NCI-H774 (cell line): ENCODE measurements at regions not wholly inside any gene's neighbourhood (a gene's known extent, or its start where the extent isn't known, plus 50 kb on each side); places are given as distances from the start of the nearest gene placed in this dataset.
"Not testable (repeated sequence)": the region's sequence is repeated elsewhere in the genome, so short reads cannot be mapped to it uniquely, and the experiment has no call there.

Experiments used
- DNase-seq: peaks from one replicate; lab custom pipeline; 2025; lab: John Stamatoyannopoulos, UW

- no peak for DNase-seq
Observed at GRCh38 chr21:17738176-17738953, 80.8 kb downstream of the C21orf91 start.

DNA sequence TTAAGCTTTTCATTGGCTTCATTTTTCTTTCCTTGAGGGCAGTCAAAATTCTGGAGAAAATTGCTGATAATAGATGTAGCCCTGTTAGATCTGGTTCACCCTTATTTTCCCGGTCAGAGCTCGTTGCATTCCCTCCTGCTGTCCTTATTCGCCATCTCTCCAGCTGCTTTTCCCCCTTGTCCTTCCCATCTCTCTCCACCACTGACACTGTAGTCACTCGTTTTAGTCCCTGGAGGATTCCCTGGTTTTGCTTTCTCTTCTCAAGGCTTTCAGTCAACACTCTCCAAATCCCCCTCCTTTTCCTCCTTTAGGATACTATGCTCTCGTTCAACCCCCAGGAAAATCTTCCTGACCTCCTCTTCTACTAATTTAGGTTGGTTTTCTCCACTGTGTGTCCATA, 83.1 kb downstream of the C21orf91 start:
- no peak for DNase-seq

GRCh38 chr21:17733209-17733608, 85.9 kb downstream of the C21orf91 start:
- no peak for DNase-seq

- DNase-seq: peak; percentile 56
Observed at GRCh38 chr21:17732306-17732705, 86.8 kb downstream of the C21orf91 start.

DNA sequence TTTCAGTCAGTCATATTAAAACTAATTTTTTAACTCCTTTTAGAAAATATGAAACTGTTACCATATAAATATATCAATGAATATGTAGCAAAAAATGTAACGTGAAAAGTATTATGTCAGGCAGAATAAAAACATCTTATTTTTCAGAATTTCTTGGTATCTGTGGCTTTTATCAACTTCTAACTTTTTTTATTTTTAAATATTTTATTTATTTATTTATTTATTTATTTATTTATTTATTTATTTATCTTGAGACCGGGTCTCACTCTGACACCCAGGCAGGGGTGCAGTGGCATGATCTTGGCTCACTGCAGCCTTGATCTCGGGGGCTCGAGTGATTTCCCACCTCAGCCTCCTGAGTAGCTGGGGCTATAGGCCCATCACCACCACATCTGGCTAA, 87.6 kb downstream of the C21orf91 start:
- no peak for DNase-seq

- DNase-seq: no peak
Observed at GRCh38 chr21:17730782-17731181, 88.4 kb downstream of the C21orf91 start.

DNA sequence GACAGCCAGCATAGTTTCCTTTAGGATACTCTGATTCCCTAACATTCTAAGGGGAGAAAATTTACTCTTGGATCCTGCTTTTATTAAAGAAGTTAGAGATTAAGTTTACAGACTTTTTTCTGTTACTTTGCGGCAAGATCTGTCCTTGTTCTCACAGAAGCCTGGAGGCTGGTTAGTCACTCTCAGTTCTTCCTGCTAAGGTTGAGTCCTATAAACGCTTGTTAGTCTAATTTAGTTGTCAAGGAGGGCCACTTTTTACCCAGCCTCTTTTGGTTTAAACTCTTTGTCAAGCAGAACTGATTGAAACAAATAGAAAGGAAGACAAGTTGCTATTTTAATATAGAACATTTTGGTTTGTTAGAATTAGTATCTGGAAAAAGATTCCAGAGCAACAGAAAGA, 89.7 kb downstream of the C21orf91 start:
- no peak for DNase-seq

DNA sequence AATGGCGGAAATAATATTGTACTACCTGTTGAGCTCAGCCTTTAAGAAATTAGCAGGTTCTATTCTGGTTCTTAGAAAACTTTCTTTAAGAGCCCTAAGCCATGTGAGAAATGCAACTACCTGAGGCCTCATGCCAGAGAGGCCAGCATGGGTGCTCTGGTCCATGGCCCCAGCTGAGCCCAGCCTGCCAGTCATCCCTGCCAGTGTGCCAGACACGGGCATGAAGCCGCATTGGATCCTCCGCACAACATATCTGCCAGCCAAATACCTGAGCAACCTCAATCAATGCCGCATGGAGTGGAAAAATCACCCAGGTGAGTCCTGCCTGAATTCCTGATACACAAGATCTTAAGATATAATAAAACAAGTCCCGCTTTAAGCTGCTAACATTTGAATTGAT, 91.8 kb downstream of the C21orf91 start:
- DNase-seq: no peak

GRCh38 chr21:17726047-17726829, 92.9 kb downstream of the C21orf91 start:
- DNase-seq: no peak

- peak; percentile 15 for DNase-seq
Observed at GRCh38 chr21:17725339-17725738, 93.8 kb downstream of the C21orf91 start.

DNA sequence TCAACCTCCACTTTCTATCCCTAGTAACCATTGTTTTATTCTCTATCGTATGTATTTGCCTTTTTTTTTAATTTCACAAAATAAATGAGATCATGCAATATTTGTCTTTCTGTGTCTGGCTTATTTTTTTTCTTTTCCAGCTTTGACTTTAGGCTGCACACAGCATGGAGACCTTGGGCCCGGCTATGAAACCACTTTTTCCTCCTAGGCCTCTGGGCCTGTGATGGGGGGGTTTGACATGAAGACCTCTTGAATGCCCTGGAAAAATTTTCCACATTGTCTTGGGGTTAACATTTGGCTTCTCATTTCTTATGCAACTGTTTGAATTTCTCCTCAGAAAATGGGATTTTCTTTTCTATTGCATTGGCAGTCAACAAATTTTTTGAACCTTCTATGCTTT, 100.2 kb upstream of the BTG3 start:
- DNase-seq: no peak

- no peak for DNase-seq
Observed at GRCh38 chr21:17711896-17712295, 99.2 kb upstream of the BTG3 start.

DNA sequence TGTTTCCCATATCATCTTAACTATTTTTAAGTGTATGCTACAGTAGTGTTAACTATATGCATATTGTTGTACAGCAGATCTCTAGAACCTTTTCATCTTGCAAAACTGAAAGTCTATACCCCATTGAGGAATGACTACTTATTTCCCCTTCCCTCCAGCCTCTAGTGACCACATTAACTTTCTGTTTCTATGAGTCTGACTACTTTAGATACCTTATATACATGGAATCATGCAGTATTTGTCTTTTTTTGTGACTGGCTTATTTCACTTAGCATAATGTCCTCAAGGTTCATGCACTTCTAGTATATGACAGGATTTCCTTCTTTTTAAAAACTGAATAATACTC, 96.5 kb upstream of the BTG3 start:
- DNase-seq: no peak

DNA sequence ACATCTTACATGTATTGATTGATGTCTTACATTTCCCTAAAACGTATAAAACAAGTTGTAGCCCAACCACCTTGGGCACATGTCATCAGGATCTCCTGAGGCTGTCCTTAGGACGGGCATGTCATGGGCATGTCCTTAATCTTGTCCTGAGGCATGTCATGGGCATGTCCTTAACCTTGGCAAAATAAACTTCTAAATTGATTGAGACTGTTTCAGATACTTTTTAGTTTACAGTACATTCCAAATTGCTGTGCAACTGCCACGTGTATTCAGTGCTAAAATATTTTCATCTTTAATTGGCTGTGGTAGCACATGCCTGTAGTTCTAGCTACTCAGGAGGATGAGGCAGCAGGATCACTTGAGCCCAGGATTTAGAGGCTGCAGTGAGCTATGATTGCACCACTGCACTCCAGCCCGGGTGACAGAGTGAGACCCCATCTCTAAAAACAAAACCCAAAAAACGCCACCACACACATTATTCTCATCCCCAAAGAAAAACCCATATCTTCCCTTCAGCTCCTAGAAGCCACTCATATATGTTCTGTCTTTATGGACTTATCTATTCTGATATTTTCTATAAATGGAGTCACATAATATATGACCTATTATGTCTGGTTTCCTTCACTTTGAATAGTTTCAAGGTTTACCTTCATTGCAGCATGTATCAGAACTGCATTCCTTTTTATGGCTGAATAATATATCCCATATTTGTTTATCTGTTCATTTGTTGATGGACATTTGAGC, 96.0 kb upstream of the BTG3 start:
- DNase-seq: no peak

DNA sequence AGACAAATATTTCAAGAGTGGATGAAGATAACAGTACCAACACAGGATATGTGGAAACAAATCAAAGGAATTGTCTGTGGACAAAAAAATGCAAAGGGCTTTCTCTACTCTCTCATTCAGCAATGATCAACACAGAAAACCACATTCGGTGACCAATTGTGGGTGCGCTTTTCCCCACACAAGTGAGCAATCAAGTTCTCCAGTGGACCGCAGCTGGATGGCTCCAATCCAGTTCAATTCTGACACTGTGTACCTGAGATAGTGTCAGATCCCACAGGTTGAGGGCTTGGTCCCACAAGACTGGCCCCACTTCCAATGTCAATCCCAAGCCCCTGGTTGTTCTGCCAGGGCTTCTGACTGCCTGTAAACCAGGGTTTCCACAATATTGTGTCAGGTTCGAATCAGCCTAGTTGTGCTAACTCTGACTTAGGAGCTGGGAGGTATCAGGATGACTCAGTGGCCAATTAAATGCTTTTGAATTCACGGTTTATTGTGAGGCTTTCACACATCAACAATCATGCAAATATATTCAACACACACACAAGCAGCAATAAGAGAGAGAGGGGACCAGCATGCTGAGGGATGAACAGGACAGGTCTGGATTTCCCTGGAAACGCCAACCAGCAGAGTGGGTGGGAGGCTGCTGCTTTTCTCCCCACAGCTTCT, 87.0 kb upstream of the BTG3 start:
- DNase-seq: no peak

DNA sequence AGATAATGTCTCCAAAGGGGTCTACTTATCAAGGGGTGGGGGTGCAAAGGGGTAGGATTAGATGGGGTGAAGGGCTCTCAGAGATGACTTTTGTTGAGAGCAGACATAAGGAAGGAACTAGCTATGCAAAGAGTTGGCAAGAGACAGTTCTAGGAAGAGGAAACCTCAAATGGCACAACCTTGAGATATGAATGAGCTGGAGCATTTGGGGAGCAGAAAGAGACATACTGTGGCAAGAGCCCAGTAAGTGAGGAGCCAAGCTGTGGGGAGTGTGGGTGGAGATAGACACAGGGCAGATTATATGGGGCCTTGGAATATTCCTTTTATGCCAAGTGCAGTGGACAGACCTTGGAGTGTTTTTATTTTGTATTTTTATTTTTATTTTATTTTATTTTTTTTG, 84.8 kb upstream of the BTG3 start:
- DNase-seq: no peak

DNA sequence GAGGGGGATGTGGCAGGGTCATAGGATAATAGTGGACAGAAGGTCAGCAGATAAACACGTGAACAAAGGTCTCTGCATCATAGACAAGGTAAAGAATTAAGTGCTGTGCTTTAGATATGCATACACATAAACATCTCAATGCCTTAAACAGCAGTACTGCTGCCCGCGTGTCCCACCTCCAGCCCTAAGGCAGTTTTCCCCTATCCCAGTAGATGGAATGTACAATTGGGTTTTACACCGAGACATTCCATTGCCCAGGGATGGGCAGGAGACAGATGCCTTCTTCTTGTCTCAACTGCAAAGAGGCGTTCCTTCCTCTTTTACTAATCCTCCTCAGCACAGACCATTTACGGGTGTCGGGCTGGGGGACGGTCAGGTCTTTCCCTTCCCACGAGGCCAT, 81.7 kb upstream of the BTG3 start:
- not testable (repeated sequence) for DNase-seq

DNA sequence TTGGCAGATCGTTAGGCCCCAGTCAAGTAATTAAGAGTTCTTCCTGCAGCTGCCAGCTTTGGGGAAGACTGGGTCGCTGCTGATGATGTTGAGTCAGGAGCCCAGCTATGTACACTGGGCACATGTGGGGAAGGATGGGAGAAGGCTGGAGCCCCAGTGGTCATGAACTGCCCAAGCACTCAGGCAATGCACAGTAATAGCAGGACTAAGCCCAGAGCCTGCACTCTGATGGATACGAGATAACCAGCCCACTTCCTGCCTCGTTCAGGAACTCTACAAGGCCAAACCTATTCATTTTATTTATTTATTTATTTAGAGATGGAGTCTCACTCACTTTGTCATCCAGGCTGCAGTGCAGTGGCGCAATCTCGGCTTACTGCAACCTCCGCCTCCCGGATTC, 81.1 kb upstream of the BTG3 start:
- DNase-seq: no peak

DNA sequence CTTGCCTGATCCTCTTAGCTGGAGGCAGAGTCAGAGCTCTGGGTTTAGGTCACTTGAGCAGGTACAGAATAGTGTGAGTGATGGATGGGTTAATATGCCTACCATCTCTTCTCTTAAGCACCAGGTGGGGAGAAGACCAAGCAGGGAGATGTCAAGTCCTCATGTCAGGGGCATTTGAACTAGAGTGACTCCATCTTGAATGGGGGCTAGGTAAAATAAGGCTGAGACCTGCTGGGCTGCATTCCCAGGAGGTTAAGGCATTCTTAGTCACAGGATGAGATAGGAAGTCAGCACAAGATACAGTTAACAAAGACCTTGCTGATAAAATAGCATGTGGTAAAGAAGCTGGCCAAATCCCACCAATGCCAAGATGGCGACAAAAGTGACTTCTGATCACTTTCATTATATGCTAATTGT, 77.4 kb upstream of the BTG3 start:
- DNase-seq: no peak

GRCh38 chr21:17688912-17689874, 76.5 kb upstream of the BTG3 start:
- no peak for DNase-seq

- DNase-seq: no peak
Observed at GRCh38 chr21:17682924-17683323, 70.2 kb upstream of the BTG3 start.
